Suprapubic skin (tissue), 3 donors: ENCODE measurements at regions not wholly inside any gene's neighbourhood (a gene's known extent, or its start where the extent isn't known, plus 50 kb on each side); places are given as distances from the start of the nearest gene placed in this dataset.

Source experiments
- EP300 ChIP-seq: sonication (generic); formaldehyde crosslinking; IDR thresholded peaks from one replicate; pipeline ENCODE4 v1.6.1; 2017; ENCODE audit warnings: antibody characterized with exemption
- TF ChIP-seq, protein P1 (sequence below), 2 donors: fragments of 200-600 bp in 1 of 2; fragments of 450-650 bp in 1 of 2; sonication (generic) in 1 of 2; IDR thresholded peaks; one replicate each; pipeline ENCODE4 v1.5.1; 2016 to 2019; ENCODE audit warnings: antibody characterized with exemption in 2 of 2, mild to moderate bottlenecking in 1 of 2, moderate library complexity in 1 of 2

GRCh38 chr9:105967797-105968196 lies 273.5 kb downstream of the TMEM38B start:
- no peak for TF ChIP-seq EP300
- TF ChIP-seq, protein P1, sequence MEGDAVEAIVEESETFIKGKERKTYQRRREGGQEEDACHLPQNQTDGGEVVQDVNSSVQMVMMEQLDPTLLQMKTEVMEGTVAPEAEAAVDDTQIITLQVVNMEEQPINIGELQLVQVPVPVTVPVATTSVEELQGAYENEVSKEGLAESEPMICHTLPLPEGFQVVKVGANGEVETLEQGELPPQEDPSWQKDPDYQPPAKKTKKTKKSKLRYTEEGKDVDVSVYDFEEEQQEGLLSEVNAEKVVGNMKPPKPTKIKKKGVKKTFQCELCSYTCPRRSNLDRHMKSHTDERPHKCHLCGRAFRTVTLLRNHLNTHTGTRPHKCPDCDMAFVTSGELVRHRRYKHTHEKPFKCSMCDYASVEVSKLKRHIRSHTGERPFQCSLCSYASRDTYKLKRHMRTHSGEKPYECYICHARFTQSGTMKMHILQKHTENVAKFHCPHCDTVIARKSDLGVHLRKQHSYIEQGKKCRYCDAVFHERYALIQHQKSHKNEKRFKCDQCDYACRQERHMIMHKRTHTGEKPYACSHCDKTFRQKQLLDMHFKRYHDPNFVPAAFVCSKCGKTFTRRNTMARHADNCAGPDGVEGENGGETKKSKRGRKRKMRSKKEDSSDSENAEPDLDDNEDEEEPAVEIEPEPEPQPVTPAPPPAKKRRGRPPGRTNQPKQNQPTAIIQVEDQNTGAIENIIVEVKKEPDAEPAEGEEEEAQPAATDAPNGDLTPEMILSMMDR (IDR thresholded peaks at IDR 0.05): no peak
